K562 (cell line): ENCODE measurements at regions not wholly inside any gene's neighbourhood (a gene's known extent, or its start where the extent isn't known, plus 50 kb on each side); places are given as distances from the start of the nearest gene placed in this dataset.

ENCODE experiments used
- ATAC-seq: fragments of 200-7000 bp; cut with Tn5 transposase; 3 replicates; pipeline ENCODE4 v1.9.1; 2020; ENCODE audit warnings: moderate library complexity
- BruUV-seq: library from RNA; stranded (reverse); fragments of 400-500 nt; replicated peaks from 2 replicates; lab custom pipeline; 2021; lab: Mats Ljungman, UMichigan
- CTCF ChIA-PET: fragments of 300-600 bp; formaldehyde crosslinking; extraction: SDS; loops from one replicate; lab custom pipeline; 2021; ENCODE audit warnings: low intra/inter-chr PET ratio; lab: Yijun Ruan, JAX
- POLR2A ChIA-PET: fragments of 300-600, 350-650 bp; sonication (Branson Sonifier 250); formaldehyde crosslinking; extraction: SDS; loops from one replicate; lab custom pipeline; 2021; ENCODE audit warnings: antibody characterized with exemption, inconsistent platforms; lab: Yijun Ruan, JAX
- DNase-seq, 4 experiments: peaks; one replicate each; pipeline versions ENCODE4 v3.0.0 to v3.0.0-alpha.2; 2011 to 2018; ENCODE audit warnings: low spot score in 3 of 4, mixed read lengths in 3 of 4; ENCODE audit errors: extremely low read depth in 1 of 4
- FAIRE-seq: peaks from 2 replicates; lab custom pipeline; 2011; peaks lifted over from hg19 to GRCh38; lab: Jason Lieb, UNC
- H2AFZ ChIP-seq: 2 replicates; pipeline ENCODE4 v1.6.0; 2011; ENCODE audit warnings: low read depth, low read length, control low read depth, inconsistent platforms
- H3K27ac ChIP-seq: fragments of 200-600 bp; 3 replicates; pipeline ENCODE4 v1.8.0; 2011; ENCODE audit warnings: low read depth, mild to moderate bottlenecking, control low read depth, inconsistent platforms, low read length, moderate library complexity, mixed read lengths; ENCODE audit errors: extremely low read depth
- H3K27me3 ChIP-seq, 2 experiments: fragments of 300-600 bp in 1 of 2; 2 replicates in 1 of 2; 3 replicates in 1 of 2; pipeline versions ENCODE4 v1.6.0 to v1.8.0; 2011; ENCODE audit warnings: inconsistent platforms in 2 of 2, low read length in 2 of 2, mild to moderate bottlenecking in 1 of 2, mixed read lengths in 1 of 2, moderate library complexity in 1 of 2; ENCODE audit not compliant: control insufficient read depth in 2 of 2, insufficient read depth in 2 of 2
- H3K36me3 ChIP-seq: fragments of 300-600 bp; 3 replicates; pipeline ENCODE4 v1.8.0; 2011; ENCODE audit warnings: mild to moderate bottlenecking, low read length, inconsistent platforms; ENCODE audit not compliant: control insufficient read depth, insufficient read depth
- H3K4me1 ChIP-seq, 2 experiments: fragments of 200-600 bp in 1 of 2; replicated peaks in 1 of 2; 2 replicates in 1 of 2; 3 replicates in 1 of 2; pipeline versions ENCODE4 v1.5.1 to v1.8.0; 2011; ENCODE audit warnings: inconsistent platforms in 2 of 2, low read length in 2 of 2, mild to moderate bottlenecking in 1 of 2, mixed read lengths in 1 of 2, moderate library complexity in 1 of 2; ENCODE audit not compliant: control insufficient read depth in 2 of 2, insufficient read depth in 2 of 2
- H3K4me2 ChIP-seq: 2 replicates; pipeline ENCODE4 v1.6.1; 2011; ENCODE audit warnings: low read length, control low read depth, inconsistent platforms, mixed read lengths; ENCODE audit not compliant: insufficient read depth
- H3K4me3 ChIP-seq: fragments of 200-600 bp; sonication (generic), shearing (Covaris generic); 2 replicates; pipeline ENCODE4 v1.5.1; 2016; ENCODE audit warnings: control low read depth, inconsistent platforms
- H3K79me2 ChIP-seq: fragments of 200-600 bp; 3 replicates; pipeline ENCODE4 v1.8.0; 2011; ENCODE audit warnings: low read length, inconsistent platforms; ENCODE audit not compliant: control insufficient read depth, insufficient read depth
- H3K9ac ChIP-seq, 2 experiments: 2 replicates each; pipeline versions ENCODE4 v1.6.0 to v1.6.1; 2011; ENCODE audit warnings: low read depth in 2 of 2, low read length in 2 of 2, control low read depth in 1 of 2, inconsistent platforms in 1 of 2, mild to moderate bottlenecking in 1 of 2, mixed read lengths in 1 of 2; ENCODE audit not compliant: insufficient read depth in 1 of 2
- H3K9me1 ChIP-seq: one replicate; pipeline ENCODE4 v1.6.0; 2011; ENCODE audit warnings: inconsistent platforms, mild to moderate bottlenecking, low read length, moderate library complexity; ENCODE audit not compliant: control insufficient read depth, insufficient read depth
- H3K9me3 ChIP-seq: replicated peaks from 2 replicates; pipeline ENCODE4 v1.5.1; 2011; ENCODE audit warnings: low read depth, low read length, inconsistent platforms; ENCODE audit not compliant: control insufficient read depth, insufficient read depth
- H4K20me1 ChIP-seq: replicated peaks from 2 replicates; pipeline ENCODE4 v1.6.1; 2011; ENCODE audit warnings: low read length, inconsistent platforms, mixed read lengths; ENCODE audit not compliant: control insufficient read depth, insufficient read depth
- CHCHD3 ChIP-seq: fragments of 250-450 bp; sonication (Bioruptor Pico); IDR thresholded peaks from 2 replicates; pipeline ENCODE4 v2.1.2; 2022; ENCODE audit warnings: mild to moderate bottlenecking
- DNMT1 ChIP-seq: fragments of 450-650 bp; IDR thresholded peaks from 2 replicates; pipeline ENCODE4 v1.6.1; 2016; ENCODE audit warnings: antibody characterized with exemption, mild to moderate bottlenecking
- HNRNPL ChIP-seq: fragments of 200-400 bp; formaldehyde crosslinking; IDR thresholded peaks from 2 replicates; pipeline ENCODE4 v1.6.1; 2017; ENCODE audit warnings: low read depth, mild to moderate bottlenecking, low read length
- HNRNPLL ChIP-seq: fragments of 200-400 bp; formaldehyde crosslinking; IDR thresholded peaks from 2 replicates; pipeline ENCODE4 v1.6.1; 2017; ENCODE audit warnings: low read length, low read depth, mild to moderate bottlenecking; ENCODE audit not compliant: poor library complexity, severe bottlenecking
- ZNF175 ChIP-seq: fragments of 200-800 bp; sonication (Bioruptor generic); IDR thresholded peaks from 2 replicates; pipeline ENCODE4 v1.6.1; 2016; ENCODE audit warnings: low read depth, mild to moderate bottlenecking, missing genetic modification characterization, missing compliant biosample characterization
- ZNF24 ChIP-seq: fragments of 450-650 bp; IDR thresholded peaks from 2 replicates; pipeline ENCODE4 v1.6.1; 2016
- ZNF280A ChIP-seq: fragments of 450-650 bp; IDR thresholded peaks from 2 replicates; pipeline ENCODE4 v1.6.1; 2018; ENCODE audit warnings: mild to moderate bottlenecking, low read depth; ENCODE audit not compliant: partially characterized antibody
- ZNF707 ChIP-seq: fragments of 250-450 bp; sonication (Bioruptor Pico); conservative IDR thresholded peaks from 2 replicates; pipeline ENCODE4 v1.8.0; 2022; ENCODE audit warnings: inconsistent platforms, mild to moderate bottlenecking, moderate library complexity
- WGBS: fragments of 100-300 bp; shearing (Covaris generic); methylation state at CpG from one replicate; pipeline ENCODE4 v1.1.6; 2016; ENCODE audit warnings: low coverage, mixed read lengths; ENCODE audit not compliant: insufficient coverage; ENCODE audit errors: missing lambda C conversion rate; 5-methylcytosine and 5-hydroxymethylcytosine counted together
- in situ Hi-C: fragments of 300-500 bp; cut with MboI; formaldehyde crosslinking; loops from 4 replicates; pipeline ENCODE4 v1.15.0; 2018; ENCODE audit warnings: inconsistent platforms, mixed read lengths
- intact Hi-C: fragments of 100-400 bp; cut with micrococcal nuclease; formaldehyde crosslinking; loops from 2 replicates; pipeline ENCODE4 v1.14.2; 2022

- no peak for TF ChIP-seq CHCHD3
- TF ChIP-seq HNRNPLL, result no peak
- TF ChIP-seq ZNF24, result no peak
- no peak for TF ChIP-seq ZNF280A
Observed at GRCh38 chr2:104641786-104642185, 212.1 kb upstream of the POU3F3 start (continued).

GRCh38 chr2:104648376-104648775 lies 205.5 kb upstream of the POU3F3 start:
- Histone ChIP-seq H2AFZ (no peak overlapping the region), H3K27me3 (no peaks in the 10 kb centered on the region), H3K9me3 (no peaks in the 10 kb centered on the region), H3K4me3 (no peak overlapping the region), H3K36me3 (no peaks in the 10 kb centered on the region), H3K9me1 (no peaks in the 10 kb centered on the region), H3K4me2 (no peak overlapping the region), H4K20me1 (no peaks in the 10 kb centered on the region), H3K9ac (no peak overlapping the region), H3K27ac (no peak overlapping the region), H3K79me2 (no peaks in the 10 kb centered on the region), H3K4me1 (no peaks in the 10 kb centered on the region)
- FAIRE-seq, result no peak
- WGBS, result 0% methylated on average over 2 of the region's 2 CpGs
- ChIA-PET CTCF (no interaction called here), POLR2A (no interaction called here)
- DNase-seq, result no peak
- no peak for ATAC-seq
- in situ Hi-C loops, result no loop called here
- BruUV-seq, result no TSS peak
- TF ChIP-seq ZNF175 (CRISPR knock-in tag), result no peak
- no peak for TF ChIP-seq ZNF707
- TF ChIP-seq DNMT1, result no peak
- TF ChIP-seq HNRNPL, result no peak
- intact Hi-C loops, result no loop called here
